ENCODE measurements at regions not wholly inside any gene's neighbourhood (a gene's known extent, or its start where the extent isn't known, plus 50 kb on each side); places are given as distances from the start of the nearest gene placed in this dataset.

DNA sequence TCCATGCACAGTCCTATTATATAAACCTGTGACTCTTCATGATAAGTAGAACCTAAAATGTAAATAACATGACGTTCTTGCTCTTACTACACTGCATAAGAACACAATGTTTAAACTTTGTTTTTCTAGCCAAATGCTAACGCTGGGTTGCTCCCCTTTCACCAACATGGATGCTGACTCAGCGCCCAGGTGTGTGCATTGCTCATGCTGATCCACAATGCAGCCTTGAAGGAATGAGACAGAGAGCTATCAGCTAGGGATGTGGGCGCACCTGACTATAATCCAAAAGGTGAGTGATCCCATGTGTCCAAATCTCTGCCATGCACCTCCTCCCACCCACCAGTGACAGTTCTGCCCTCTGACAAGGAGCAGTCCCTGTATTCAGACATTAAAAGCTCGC lies 235.0 kb downstream of the IRS1 start:
- no peaks in the 10 kb centered on the region for H3K36me3 ChIP-seq (ENCODE audit: control insufficient read depth in 2 of 2, insufficient read depth in 1 of 2, low read length in 2 of 2)
- H3K4me1 ChIP-seq (ENCODE audit: control insufficient read depth, insufficient read depth, low read length) = no peaks in the 10 kb centered on the region
- no peaks in the 10 kb centered on the region; the same call in 1 of the 2 replicates for H3K9me3 ChIP-seq (ENCODE audit: control insufficient read depth, insufficient read depth, low read depth, low read length)
- no peak overlapping the region for H3K27ac ChIP-seq (ENCODE audit: extremely low read depth, low read depth, low read length)
- ChIA-PET CTCF (no interaction called here), POLR2A (no interaction called here)
- TF ChIP-seq, protein P1, sequence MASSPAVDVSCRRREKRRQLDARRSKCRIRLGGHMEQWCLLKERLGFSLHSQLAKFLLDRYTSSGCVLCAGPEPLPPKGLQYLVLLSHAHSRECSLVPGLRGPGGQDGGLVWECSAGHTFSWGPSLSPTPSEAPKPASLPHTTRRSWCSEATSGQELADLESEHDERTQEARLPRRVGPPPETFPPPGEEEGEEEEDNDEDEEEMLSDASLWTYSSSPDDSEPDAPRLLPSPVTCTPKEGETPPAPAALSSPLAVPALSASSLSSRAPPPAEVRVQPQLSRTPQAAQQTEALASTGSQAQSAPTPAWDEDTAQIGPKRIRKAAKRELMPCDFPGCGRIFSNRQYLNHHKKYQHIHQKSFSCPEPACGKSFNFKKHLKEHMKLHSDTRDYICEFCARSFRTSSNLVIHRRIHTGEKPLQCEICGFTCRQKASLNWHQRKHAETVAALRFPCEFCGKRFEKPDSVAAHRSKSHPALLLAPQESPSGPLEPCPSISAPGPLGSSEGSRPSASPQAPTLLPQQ (tag by site-specific recombination; IDR thresholded peaks at IDR 0.05) = no peak
- TF ChIP-seq ZNF394 (tag by site-specific recombination; IDR thresholded peaks at IDR 0.05; ENCODE audit: borderline replicate concordance) (no peak), KLF1 (tag by site-specific recombination; IDR thresholded peaks at IDR 0.05) (no peak), ZNF175 (tag by site-specific recombination; IDR thresholded peaks at IDR 0.05) (no peak), ZNF146 (tag by site-specific recombination; IDR thresholded peaks at IDR 0.05) (no peak), ZNF76 (tag by site-specific recombination; IDR thresholded peaks at IDR 0.05; ENCODE audit: borderline replicate concordance, low read depth) (no peak), EGR2 (tag by site-specific recombination; IDR thresholded peaks at IDR 0.05; ENCODE audit: low read depth) (no peak), ZNF132 (tag by site-specific recombination; IDR thresholded peaks at IDR 0.05; ENCODE audit: borderline replicate concordance) (no peak), ZNF548 (tag by site-specific recombination; IDR thresholded peaks at IDR 0.05) (no peak), ZNF426 (tag by site-specific recombination; IDR thresholded peaks at IDR 0.05) (no peak), GFI1B (tag by site-specific recombination; IDR thresholded peaks at IDR 0.05) (no peak), ZNF324 (tag by site-specific recombination; IDR thresholded peaks at IDR 0.05) (no peak)
- TF ChIP-seq, protein P2, sequence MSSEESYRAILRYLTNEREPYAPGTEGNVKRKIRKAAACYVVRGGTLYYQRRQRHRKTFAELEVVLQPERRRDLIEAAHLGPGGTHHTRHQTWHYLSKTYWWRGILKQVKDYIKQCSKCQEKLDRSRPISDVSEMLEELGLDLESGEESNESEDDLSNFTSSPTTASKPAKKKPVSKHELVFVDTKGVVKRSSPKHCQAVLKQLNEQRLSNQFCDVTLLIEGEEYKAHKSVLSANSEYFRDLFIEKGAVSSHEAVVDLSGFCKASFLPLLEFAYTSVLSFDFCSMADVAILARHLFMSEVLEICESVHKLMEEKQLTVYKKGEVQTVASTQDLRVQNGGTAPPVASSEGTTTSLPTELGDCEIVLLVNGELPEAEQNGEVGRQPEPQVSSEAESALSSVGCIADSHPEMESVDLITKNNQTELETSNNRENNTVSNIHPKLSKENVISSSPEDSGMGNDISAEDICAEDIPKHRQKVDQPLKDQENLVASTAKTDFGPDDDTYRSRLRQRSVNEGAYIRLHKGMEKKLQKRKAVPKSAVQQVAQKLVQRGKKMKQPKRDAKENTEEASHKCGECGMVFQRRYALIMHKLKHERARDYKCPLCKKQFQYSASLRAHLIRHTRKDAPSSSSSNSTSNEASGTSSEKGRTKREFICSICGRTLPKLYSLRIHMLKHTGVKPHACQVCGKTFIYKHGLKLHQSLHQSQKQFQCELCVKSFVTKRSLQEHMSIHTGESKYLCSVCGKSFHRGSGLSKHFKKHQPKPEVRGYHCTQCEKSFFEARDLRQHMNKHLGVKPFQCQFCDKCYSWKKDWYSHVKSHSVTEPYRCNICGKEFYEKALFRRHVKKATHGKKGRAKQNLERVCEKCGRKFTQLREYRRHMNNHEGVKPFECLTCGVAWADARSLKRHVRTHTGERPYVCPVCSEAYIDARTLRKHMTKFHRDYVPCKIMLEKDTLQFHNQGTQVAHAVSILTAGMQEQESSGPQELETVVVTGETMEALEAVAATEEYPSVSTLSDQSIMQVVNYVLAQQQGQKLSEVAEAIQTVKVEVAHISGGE (tag by site-specific recombination; conservative IDR thresholded peaks at IDR 0.05; ENCODE audit: low read depth) = no peak
- TF ChIP-seq, protein P3, sequence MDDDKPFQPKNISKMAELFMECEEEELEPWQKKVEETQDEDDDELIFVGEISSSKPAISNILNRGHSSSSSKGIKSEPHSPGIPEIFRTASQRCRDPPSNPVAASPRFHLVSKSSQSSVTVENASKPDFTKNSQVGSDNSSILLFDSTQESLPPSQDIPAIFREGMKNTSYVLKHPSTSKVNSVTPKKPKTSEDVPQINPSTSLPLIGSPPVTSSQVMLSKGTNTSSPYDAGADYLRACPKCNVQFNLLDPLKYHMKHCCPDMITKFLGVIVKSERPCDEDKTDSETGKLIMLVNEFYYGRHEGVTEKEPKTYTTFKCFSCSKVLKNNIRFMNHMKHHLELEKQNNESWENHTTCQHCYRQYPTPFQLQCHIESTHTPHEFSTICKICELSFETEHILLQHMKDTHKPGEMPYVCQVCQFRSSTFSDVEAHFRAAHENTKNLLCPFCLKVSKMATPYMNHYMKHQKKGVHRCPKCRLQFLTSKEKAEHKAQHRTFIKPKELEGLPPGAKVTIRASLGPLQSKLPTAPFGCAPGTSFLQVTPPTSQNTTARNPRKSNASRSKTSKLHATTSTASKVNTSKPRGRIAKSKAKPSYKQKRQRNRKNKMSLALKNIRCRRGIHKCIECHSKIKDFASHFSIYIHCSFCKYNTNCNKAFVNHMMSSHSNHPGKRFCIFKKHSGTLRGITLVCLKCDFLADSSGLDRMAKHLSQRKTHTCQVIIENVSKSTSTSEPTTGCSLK (tag by site-specific recombination; IDR thresholded peaks at IDR 0.05) = no peak
- TF ChIP-seq, protein P4, sequence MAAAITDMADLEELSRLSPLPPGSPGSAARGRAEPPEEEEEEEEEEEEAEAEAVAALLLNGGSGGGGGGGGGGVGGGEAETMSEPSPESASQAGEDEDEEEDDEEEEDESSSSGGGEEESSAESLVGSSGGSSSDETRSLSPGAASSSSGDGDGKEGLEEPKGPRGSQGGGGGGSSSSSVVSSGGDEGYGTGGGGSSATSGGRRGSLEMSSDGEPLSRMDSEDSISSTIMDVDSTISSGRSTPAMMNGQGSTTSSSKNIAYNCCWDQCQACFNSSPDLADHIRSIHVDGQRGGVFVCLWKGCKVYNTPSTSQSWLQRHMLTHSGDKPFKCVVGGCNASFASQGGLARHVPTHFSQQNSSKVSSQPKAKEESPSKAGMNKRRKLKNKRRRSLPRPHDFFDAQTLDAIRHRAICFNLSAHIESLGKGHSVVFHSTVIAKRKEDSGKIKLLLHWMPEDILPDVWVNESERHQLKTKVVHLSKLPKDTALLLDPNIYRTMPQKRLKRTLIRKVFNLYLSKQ (tag by site-specific recombination; IDR thresholded peaks at IDR 0.05; ENCODE audit: borderline replicate concordance) = no peak
- TF ChIP-seq, protein P5, sequence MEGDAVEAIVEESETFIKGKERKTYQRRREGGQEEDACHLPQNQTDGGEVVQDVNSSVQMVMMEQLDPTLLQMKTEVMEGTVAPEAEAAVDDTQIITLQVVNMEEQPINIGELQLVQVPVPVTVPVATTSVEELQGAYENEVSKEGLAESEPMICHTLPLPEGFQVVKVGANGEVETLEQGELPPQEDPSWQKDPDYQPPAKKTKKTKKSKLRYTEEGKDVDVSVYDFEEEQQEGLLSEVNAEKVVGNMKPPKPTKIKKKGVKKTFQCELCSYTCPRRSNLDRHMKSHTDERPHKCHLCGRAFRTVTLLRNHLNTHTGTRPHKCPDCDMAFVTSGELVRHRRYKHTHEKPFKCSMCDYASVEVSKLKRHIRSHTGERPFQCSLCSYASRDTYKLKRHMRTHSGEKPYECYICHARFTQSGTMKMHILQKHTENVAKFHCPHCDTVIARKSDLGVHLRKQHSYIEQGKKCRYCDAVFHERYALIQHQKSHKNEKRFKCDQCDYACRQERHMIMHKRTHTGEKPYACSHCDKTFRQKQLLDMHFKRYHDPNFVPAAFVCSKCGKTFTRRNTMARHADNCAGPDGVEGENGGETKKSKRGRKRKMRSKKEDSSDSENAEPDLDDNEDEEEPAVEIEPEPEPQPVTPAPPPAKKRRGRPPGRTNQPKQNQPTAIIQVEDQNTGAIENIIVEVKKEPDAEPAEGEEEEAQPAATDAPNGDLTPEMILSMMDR (tag by site-specific recombination; IDR thresholded peaks at IDR 0.05) = no peak
- TF ChIP-seq, protein P6, sequence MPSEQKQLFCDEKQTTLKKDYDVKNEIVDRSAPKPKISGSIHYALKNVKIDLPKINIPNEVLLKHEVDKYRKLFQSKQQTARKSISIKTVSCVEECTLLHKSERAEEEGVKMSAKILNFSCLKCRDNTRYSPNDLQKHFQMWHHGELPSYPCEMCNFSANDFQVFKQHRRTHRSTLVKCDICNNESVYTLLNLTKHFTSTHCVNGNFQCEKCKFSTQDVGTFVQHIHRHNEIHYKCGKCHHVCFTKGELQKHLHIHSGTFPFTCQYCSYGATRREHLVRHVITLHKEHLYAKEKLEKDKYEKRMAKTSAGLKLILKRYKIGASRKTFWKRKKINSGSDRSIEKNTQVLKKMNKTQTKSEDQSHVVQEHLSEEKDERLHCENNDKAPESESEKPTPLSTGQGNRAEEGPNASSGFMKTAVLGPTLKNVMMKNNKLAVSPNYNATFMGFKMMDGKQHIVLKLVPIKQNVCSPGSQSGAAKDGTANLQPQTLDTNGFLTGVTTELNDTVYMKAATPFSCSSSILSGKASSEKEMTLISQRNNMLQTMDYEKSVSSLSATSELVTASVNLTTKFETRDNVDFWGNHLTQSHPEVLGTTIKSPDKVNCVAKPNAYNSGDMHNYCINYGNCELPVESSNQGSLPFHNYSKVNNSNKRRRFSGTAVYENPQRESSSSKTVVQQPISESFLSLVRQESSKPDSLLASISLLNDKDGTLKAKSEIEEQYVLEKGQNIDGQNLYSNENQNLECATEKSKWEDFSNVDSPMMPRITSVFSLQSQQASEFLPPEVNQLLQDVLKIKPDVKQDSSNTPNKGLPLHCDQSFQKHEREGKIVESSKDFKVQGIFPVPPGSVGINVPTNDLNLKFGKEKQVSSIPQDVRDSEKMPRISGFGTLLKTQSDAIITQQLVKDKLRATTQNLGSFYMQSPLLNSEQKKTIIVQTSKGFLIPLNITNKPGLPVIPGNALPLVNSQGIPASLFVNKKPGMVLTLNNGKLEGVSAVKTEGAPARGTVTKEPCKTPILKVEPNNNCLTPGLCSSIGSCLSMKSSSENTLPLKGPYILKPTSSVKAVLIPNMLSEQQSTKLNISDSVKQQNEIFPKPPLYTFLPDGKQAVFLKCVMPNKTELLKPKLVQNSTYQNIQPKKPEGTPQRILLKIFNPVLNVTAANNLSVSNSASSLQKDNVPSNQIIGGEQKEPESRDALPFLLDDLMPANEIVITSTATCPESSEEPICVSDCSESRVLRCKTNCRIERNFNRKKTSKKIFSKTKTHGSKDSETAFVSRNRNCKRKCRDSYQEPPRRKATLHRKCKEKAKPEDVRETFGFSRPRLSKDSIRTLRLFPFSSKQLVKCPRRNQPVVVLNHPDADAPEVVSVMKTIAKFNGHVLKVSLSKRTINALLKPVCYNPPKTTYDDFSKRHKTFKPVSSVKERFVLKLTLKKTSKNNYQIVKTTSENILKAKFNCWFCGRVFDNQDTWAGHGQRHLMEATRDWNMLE (tag by site-specific recombination; conservative IDR thresholded peaks at IDR 0.05; ENCODE audit: low read depth) = no peak
- H3K4me3 ChIP-seq (ENCODE audit: low read depth, low read length) = no peak overlapping the region
